Activated CD4-positive, CD25-positive, alpha-beta regulatory T cell (primary cell): ENCODE measurements at regions not wholly inside any gene's neighbourhood (a gene's known extent, or its start where the extent isn't known, plus 50 kb on each side); places are given as distances from the start of the nearest gene placed in this dataset.

ENCODE experiments used
- DNase-seq, 4 experiments: peaks; one replicate each; lab custom pipeline; 2025; lab: John Stamatoyannopoulos, UW

- DNase-seq = no peak
These were observed 471.4 kb downstream of the LIG4 start for GRCh38 chr13:107743983-107744382.

DNA sequence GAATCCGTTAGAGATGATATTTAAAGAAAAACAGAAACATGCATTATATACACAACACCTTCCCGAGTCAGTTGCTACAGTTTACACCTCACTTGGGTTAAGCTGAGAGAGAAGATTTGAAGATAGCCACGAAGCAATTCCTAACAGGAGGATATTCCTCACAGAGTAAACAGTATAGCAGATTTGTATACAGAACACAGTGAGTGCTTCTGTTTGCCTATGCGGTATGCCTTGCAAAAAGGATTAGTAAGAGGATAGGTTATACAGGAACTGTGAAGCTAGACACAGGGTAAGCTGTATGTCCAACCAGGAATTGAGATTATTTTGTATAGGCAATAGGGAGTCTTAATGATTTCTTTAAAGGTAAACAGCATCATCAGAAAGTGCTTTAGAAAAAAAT, 471.8 kb downstream of the LIG4 start:
- no peak for DNase-seq

DNA sequence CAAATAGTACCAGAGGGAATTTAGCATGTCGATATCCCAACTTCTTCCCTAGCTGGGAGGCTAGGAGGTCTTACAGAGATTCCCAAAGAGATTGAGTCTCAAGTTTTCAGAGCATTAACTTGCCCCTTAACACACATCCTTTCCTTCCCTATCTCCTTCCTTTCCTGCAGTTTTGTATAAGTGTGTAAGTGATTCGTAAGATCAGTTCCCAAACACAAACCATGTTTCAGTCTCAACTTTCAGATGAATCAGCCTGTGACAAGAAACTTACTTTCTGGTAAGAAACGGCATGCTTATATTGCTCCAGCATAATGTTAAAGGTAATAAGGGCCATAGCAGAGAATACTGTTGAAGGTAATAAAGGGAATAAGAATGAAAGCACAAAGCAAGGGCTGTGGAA, 472.2 kb downstream of the LIG4 start:
- DNase-seq = no peak

GRCh38 chr13:107742544-107742943, 472.8 kb downstream of the LIG4 start:
- no peak for DNase-seq

GRCh38 chr13:107738004-107738403, 477.3 kb downstream of the LIG4 start:
- DNase-seq = no peak

- no peak for DNase-seq
These were observed 478.6 kb downstream of the LIG4 start for GRCh38 chr13:107736731-107737130.

- no peak for DNase-seq
These were observed 479.2 kb downstream of the LIG4 start for GRCh38 chr13:107736170-107736569.

DNA sequence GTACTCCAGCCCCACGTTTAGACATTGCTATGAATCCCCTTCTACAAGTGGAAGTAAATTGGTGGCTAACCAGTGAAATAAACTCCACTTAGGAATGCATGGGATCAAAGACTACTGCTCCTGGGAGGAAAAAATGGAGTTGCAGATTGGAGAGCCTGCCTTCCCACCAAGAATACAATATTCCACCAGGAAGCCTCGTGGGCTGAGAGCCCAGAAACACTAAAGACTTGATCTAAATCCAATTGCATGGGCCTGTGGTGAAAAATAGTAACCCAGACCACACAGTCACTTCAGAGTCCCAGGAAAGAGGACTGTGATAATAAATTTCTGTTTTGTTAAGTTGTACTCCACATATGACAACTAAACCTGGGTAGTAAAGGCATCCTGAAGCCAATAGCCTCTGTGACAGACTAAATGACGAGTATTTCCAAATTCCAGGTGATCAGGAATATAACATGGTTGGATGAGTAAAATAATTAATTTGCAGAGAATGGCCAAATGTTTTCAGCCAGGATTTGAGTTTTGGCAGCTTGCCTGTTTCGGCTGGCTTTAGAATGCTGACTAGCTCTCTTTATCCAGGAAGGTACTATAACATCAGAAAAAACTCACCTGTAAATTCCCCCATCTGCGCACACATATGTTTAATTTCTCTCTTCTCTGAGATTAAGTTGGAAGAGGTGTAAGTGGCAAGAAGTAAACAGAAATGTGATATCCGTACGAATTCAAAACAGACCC, 480.3 kb downstream of the LIG4 start:
- no peak for DNase-seq

DNA sequence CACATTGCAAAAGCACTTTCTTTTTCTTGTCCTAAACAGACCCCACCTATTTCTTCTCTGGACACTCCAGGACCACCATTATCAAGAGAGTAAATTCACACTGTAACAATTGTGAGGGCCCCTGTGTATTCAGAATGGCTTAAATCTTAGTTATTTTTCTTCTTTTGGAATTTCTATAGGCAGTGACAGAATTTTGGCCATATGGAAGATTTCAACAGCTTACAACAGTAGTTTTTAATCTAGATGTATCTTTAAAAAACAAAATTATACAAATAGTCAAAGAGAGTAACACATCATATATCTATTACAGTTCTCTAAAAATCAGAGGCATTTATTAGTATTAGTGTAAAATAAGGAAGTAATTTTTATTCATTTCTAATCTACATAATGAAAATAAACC, 482.1 kb downstream of the LIG4 start:
- DNase-seq = no peak

- no peak for DNase-seq
These were observed 484.5 kb downstream of the LIG4 start for GRCh38 chr13:107730813-107731212.

DNA sequence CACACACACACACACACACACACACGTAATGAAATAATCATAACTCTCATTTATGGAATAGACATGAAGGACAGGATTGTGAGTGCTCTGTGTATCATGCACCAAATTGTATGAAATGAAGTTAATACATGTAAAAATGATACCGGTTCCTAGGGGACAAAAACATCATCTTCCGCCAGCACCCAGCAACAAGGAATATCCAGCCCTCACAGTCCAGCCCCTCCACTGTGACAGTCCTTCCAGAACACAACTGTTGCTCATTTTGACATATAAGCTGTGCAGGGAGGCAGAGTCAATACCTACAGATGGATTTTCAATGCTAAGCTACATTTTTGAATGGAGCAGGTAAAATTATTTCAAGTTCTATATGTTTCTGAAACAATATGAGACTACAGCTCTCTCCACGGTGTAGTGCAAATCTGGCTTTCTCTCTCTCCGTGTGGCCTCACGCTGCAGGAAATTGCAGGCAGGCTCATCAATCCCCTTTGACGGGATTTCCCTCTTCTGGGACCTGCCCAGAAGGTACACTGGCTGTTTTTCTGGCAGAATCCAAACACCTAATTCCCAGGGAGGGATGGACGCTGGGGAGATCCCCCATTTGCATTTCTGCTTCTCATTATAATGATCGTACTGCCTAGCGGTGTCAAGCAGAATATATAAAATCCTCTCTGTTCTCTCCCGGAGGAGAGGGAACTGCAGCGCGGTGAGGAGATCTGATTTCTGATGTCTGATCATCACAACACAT, 494.0 kb downstream of the LIG4 start:
- DNase-seq = no peak

DNA sequence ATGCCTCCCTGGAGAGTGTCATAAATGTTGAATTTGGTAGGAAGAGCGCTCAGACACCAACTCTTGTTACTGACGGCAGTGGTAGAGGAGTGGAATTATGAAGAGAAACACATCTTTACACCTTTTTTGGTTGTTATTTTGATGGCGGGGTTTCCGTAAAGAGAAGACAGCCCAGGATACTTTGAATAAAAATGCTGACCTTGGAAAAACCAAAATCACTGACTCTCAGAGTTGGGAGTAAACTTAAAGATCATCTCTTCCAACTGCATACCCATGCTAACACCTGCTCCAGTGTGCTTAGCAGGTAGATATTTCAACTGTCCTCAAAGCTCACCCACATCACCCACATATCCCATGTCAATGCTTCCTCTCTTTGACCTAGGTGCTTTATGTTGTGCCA, 498.6 kb downstream of the LIG4 start:
- no peak for DNase-seq

GRCh38 chr13:107716241-107716640, 499.1 kb downstream of the LIG4 start:
- no peak for DNase-seq

- DNase-seq = no peak
These were observed 499.8 kb downstream of the LIG4 start for GRCh38 chr13:107715496-107715895.

- no peak for DNase-seq
These were observed 502.0 kb downstream of the LIG4 start for GRCh38 chr13:107713314-107713713.

DNA sequence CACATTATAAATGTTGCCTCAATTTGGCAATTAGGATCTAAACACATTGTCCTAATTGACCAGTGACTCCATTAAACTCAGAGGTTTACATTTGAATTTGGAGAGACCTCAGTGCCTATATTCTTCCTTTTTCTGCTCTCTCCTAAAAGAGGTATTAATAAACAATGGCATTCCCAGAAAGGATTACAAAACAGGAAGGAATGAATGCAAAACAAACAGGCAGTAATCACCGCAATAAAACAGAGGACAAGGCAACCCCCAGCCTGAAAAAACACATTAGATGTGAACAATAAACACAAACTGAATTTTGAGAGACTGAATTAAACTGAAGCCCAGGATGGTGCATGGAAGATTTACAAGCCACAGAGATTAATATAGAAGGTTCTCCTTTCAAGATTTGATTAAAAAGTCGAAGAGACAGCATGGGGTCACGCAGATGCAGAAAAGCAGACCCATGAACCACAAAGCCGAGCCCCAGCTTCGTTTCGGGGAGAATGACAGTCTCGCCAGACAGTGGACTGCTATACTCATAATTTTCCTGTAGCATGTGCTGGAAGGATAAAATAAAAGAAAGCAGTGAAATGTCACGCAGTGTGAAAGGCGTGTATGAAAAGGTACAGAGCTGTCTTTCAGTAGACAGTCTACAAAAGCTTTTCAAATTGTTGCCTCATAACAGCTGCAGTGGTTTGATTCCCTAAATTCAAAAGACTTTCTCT, 503.0 kb downstream of the LIG4 start:
- DNase-seq = no peak

DNA sequence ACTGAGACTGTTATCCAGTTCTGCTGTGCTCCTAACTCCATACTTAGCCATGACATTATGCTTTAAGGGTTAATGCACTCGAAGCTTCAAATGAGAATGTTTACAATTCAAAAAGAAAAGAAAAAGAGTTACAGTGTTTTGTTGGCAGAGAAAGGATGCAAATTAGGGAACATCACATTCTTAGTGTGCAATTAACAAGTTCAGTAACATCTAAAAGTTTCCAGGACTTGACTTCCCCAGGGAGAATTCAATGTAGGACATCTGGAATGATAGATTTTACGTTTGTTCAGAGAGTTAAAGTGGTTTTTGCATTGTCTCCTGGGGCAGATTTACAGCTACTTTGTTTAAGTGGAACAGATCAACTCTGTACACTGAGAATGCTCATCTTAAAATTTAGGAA, 525.2 kb downstream of the LIG4 start:
- DNase-seq = no peak

DNA sequence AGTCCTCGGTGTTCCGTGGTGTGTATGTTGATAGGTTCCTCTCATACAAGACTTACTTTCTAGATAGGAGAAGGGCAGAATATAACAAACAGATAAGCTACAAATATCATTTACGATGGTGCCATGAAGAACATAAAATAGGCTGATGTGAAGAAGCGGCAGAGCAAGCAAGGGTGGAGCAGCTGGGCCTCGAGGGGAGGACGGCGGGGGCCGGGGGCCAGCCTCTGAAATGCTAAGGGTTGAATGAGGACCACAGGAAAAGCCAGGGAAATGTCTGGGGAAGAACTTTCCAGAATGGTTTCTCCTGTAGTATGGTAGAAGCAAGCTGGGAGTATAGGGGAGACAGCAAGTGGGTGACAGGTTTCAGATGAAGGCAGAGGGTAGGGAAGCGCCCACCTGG, 529.5 kb downstream of the LIG4 start:
- no peak for DNase-seq

GRCh38 chr13:107681600-107681999, 533.7 kb downstream of the LIG4 start:
- DNase-seq = no peak

DNA sequence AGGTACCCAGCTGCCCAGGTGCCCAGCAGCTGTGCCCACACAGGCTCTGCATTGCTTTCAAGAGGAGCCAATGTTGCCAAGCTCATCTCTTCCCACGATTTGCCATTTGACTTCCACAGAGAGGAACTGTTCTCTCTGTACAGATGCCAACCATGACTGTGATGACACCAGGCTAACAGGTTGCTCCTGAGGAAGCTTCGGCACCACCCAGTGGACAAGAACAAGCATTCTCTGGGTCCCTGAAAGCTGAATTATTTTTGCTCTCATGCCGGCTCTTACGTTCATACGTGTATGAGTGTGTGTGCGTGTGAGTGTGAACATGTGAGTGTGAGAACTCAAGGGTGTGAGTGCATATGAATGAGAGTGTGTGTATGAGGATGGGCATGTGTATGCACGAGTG, 535.2 kb downstream of the LIG4 start:
- DNase-seq = no peak

- no peak for DNase-seq
These were observed 537.2 kb downstream of the LIG4 start for GRCh38 chr13:107678075-107678689.

GRCh38 chr13:107675847-107676550, 539.3 kb downstream of the LIG4 start:
- no peak for DNase-seq
